HG03460 (cell line): ENCODE measurements at regions not wholly inside any gene's neighbourhood (a gene's known extent, or its start where the extent isn't known, plus 50 kb on each side); places are given as distances from the start of the nearest gene placed in this dataset.
"Not testable (repeated sequence)": the region's sequence is repeated elsewhere in the genome, so short reads cannot be mapped to it uniquely, and the experiment has no call there.

ENCODE experiments used
- ATAC-seq: cut with Tn5 transposase; IDR thresholded peaks from one replicate; pipeline ENCODE4 v1.9.1; 2021; ENCODE audit not compliant: unreplicated experiment

DNA sequence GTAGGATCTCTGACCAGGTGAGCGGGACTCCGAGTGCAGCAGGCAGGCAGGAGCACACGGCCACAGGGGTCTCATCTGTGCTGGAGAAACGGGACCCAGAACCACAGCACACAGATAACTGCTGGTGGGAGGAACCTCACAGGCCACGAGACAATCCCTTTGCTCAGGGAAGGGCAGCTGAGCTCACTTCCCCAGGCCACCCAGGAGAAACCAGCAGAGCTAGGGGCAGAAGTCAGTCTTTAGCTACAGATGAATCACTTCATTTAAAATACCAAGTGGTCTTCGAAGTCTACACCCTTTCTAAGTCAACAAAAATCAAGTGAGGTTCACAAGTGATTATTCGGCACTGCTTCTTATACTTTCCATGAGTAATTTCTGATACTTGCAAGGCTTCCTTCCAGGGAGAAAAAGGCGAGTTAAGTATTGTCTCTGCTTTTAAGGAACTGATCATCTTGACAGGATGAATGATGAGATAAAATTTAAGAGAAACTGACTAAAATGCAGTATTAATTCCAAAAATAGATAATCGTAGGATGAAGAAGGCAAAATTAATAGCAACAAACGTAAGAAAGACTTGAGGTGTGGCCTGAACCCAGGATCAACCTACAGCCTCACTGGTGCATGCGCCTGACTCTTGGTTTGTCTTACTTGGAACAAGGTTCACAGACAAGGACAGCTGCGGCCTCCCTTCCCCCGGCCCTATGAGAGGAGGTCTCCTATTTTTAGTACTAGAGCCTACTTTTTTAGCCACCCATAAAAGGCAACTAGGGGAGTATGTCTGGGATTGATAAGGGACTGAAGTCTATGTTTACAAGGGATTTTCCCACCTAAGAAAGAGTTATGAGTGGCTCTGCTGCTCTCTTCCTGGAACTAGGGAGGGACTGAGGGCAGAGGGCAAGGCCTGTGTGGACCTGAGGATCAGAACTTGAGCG is 233.6 kb downstream of the TTLL2 start:
- no peak for ATAC-seq

GRCh38 chr6:167559675-167560479 is 235.0 kb downstream of the TTLL2 start:
- ATAC-seq: no peak

DNA sequence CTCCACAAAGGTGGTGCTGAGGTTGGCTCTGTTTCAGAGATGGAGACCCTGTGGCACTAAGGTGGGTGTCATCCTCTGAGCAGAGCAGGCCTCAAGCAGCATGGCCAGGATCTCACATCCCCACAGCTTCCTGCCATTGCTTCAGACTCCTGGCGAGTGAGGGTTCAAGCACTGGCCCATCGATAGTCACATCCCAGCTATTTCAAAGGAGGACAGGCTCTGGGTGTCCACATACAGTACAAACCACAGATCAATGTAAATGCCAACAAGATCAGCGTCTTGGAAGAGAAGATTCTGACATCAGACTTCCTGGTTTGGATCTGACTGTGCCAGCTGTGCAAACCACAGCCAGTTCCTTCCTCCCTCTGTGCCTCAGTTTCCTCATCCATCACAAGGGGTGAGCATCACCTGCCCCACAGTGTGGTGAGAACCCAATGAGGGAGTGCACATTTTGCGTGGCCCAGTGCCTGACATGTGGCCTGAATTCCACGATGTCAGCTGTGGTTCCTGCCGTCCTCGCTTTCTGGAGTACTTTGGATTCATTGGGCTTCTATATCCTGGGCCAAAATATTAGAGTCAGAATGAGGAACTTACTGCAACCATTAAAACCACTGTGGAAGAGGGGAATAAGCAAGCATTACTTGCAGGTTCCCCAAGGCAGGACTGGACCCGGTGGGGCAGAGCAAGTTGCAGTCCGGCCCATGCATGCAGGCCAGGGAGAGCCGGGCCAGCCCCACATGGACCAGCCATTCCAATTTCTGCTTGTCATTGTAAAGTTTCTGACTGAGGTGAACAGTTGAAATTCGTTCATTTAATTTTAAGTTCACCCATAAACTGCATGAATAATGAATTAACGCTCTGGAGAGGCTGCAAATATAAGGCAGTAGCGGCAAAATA is 236.0 kb downstream of the TTLL2 start:
- no peak for ATAC-seq

GRCh38 chr6:167562862-167563261 is 238.0 kb downstream of the TTLL2 start:
- not testable (repeated sequence) for ATAC-seq

GRCh38 chr6:167564416-167565250 is 239.7 kb downstream of the TTLL2 start:
- ATAC-seq: no peak

- ATAC-seq: no peak
Observed at GRCh38 chr6:167565388-167565787, 240.5 kb downstream of the TTLL2 start.

- ATAC-seq: no peak
Observed at GRCh38 chr6:167565884-167566599, 241.2 kb downstream of the TTLL2 start.

DNA sequence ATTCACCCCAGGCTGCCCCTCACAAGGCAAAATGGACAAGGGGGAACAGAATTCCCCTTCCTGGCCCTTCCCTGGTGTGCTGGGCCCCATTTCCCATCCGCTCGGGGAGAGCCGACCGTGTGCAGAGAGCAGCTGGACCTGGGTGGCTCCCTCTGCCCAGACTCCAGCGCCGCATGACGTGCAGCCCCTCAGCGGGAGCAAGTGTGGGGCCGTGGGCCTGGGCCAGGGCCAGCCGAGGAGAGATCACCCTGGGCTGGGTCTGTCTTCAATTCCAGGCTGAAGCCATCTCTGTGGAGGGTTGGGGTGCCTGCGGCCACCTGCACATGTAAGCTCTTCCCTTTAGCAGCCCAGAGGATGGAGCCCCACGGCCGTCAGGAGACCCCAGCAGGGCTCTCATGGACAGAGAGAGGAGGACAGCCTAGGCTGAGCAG is 241.8 kb downstream of the TTLL2 start:
- no peak for ATAC-seq

GRCh38 chr6:167567142-167568033 is 242.5 kb downstream of the TTLL2 start:
- ATAC-seq: no peak

DNA sequence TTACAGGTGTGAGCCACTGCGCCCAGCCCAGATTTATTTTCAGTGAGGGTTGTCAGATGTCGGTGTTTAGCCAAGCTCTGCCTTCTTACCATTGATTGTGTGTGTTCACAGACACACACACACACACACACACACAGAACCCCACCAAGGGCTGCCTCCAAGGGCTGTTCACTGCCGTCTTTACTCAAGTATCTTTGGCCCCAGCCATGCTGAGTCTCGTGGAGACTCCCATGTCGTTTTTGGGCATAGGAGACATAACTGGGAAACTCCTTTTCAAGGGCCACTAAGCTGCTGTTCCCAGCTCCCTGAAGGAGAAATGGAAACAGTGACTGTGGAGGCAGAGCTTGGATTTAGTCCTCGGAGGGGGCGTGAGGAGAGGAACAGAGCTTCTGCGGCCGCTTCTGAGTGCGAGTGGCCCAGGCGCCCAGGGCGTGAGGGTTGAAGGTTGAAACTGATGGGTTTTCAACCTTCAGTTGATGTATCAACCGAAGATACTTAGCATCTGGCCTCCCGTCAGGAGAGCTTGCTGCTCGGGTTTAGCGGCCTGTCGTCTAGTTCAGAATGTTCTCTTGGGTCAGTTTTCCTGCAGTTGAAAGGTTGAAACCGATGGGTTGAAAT is 243.6 kb downstream of the TTLL2 start:
- ATAC-seq: no peak

DNA sequence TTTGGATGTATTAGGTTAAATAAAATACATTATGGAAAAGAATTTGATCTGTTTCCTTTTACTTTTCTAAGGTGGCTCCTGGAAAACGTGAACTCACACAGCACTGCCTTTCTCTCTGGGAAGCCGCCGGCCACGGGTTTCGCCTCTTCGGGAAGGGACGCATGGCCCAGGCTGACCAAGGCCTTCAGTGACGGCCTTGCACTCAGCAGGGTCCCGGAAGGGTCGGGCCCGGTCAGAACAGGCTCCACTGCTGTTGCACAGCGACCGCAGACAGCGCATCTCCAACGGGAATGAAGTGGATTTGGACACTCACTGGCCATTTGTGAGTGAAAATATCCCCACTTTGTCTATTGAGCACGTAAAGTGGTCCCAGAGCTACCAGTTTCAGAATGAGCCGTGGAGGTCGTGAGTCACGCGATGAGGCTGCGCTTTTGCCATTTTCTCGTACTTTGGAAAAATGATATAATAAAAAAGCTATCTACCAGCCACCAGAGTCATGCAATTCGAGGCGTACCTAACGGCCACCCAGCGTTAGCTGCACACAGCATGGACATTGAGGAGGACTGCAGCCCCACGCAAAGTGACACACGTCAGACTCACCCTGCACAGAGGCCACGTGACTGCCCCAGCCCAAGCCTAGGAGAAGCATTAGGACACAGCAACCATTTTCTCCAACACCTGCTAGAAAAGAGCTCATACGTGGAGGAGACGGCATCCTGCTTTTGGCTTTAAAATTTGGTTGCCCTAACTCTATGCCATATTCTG is 244.3 kb downstream of the TTLL2 start:
- no peak for ATAC-seq

DNA sequence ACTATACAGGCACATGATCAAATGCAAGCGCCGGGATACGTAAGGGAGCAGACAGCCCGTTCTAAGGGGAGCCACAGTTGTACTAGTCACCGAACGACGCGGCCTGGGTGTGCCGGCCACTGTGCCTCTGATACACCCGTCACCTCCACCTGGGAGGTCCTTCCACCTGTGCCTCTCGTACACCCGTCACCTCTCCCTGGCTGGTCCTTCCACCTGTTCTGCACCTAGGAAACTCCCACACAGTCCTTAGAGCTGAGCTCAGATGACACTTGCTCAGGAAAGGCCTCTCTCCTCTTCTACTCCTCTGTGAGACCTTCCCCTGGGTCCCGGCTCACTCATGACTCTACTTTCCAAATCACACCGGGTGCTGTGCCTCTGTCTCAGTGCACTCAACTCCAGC is 245.0 kb downstream of the TTLL2 start:
- no peak for ATAC-seq

GRCh38 chr6:167570460-167571400 is 245.8 kb downstream of the TTLL2 start:
- ATAC-seq: no peak

DNA sequence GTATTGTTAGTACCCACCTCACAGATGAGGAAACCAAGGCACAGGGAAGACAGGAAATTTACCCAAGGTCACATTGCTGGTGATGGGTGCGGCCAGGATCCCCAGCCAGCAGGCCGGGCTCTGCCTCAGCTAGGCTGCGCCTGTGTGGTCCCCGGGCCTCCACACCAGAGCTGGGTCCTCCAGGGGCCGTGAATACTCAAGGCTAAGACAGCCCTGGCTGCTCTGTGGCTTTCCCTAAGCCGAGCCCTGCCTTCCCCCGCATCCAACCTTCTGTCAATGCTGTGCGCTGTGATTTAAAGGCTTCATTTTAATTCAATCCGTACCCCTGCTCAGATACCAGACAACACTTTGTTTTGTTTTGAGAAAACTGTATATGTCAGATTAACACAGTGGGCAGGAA is 246.7 kb downstream of the TTLL2 start:
- no peak for ATAC-seq

GRCh38 chr6:167572106-167572505 is 247.2 kb downstream of the TTLL2 start:
- no peak for ATAC-seq

DNA sequence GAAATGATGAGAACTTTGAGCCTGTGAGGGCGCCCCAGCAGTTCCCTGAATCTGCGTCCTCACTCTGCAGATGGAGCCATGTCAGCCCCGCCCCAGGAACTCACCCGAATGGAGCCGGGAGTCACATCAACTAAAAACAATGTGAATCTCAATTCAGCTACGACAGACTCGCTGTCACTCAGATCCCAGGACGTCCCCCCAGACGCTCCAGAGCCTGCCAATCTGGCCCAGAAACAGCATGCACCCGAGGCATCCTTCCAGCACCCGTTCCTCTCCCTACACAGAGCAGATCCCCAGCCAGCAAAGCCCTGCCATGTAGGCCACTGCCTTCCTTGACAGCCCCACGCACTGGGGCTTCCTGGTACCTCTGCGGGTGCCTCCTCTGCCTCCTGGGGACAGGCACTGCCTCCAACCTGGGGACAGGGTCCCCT is 248.0 kb downstream of the TTLL2 start:
- ATAC-seq: no peak
